ENCODE measurements at regions not wholly inside any gene's neighbourhood (a gene's known extent, or its start where the extent isn't known, plus 50 kb on each side); places are given as distances from the start of the nearest gene placed in this dataset.

GRCh38 chr2:123746006-123746405 is 279.1 kb upstream of the CNTNAP5 start:
- no peaks in the 10 kb centered on the region for H3K9me3 Mint-ChIP-seq
- H3K27ac Mint-ChIP-seq: no peak overlapping the region
- CTCF ChIA-PET: no interaction called here
- no peak overlapping the region for H3K4me3 Mint-ChIP-seq
- POLR2A ChIA-PET: no interaction called here
- no peaks in the 10 kb centered on the region for H3K27me3 Mint-ChIP-seq (ENCODE audit: low read depth)
- H3K36me3 Mint-ChIP-seq: no peaks in the 10 kb centered on the region
- H3K4me1 Mint-ChIP-seq: no peaks in the 10 kb centered on the region
- no peak for DNase-seq (ENCODE audit: low spot score)
- no peak for ATAC-seq
- TF ChIP-seq OVOL2 (CRISPR knock-in tag; IDR thresholded peaks at IDR 0.05; ENCODE audit: borderline replicate concordance): no peak
- TF ChIP-seq MAX (CRISPR knock-in tag; IDR thresholded peaks at IDR 0.05): no peak
- TF ChIP-seq CREM (CRISPR knock-in tag; IDR thresholded peaks at IDR 0.05): no peak
- TF ChIP-seq GRHL2 (CRISPR knock-in tag; IDR thresholded peaks at IDR 0.05; ENCODE audit: insufficient replicate concordance, severe bottlenecking): no peak
- TF ChIP-seq NFATC4 (CRISPR knock-in tag; IDR thresholded peaks at IDR 0.05): no peak
- TF ChIP-seq, protein P1, sequence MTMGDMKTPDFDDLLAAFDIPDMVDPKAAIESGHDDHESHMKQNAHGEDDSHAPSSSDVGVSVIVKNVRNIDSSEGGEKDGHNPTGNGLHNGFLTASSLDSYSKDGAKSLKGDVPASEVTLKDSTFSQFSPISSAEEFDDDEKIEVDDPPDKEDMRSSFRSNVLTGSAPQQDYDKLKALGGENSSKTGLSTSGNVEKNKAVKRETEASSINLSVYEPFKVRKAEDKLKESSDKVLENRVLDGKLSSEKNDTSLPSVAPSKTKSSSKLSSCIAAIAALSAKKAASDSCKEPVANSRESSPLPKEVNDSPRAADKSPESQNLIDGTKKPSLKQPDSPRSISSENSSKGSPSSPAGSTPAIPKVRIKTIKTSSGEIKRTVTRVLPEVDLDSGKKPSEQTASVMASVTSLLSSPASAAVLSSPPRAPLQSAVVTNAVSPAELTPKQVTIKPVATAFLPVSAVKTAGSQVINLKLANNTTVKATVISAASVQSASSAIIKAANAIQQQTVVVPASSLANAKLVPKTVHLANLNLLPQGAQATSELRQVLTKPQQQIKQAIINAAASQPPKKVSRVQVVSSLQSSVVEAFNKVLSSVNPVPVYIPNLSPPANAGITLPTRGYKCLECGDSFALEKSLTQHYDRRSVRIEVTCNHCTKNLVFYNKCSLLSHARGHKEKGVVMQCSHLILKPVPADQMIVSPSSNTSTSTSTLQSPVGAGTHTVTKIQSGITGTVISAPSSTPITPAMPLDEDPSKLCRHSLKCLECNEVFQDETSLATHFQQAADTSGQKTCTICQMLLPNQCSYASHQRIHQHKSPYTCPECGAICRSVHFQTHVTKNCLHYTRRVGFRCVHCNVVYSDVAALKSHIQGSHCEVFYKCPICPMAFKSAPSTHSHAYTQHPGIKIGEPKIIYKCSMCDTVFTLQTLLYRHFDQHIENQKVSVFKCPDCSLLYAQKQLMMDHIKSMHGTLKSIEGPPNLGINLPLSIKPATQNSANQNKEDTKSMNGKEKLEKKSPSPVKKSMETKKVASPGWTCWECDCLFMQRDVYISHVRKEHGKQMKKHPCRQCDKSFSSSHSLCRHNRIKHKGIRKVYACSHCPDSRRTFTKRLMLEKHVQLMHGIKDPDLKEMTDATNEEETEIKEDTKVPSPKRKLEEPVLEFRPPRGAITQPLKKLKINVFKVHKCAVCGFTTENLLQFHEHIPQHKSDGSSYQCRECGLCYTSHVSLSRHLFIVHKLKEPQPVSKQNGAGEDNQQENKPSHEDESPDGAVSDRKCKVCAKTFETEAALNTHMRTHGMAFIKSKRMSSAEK (CRISPR knock-in tag; IDR thresholded peaks at IDR 0.05; ENCODE audit: borderline replicate concordance): no peak
- TF ChIP-seq RORB (CRISPR knock-in tag; IDR thresholded peaks at IDR 0.05): no peak
- TF ChIP-seq E2F5 (CRISPR knock-in tag; IDR thresholded peaks at IDR 0.05): no peak
- no peak for TF ChIP-seq ZNF512 (CRISPR knock-in tag; IDR thresholded peaks at IDR 0.05; ENCODE audit: borderline replicate concordance)
- no peak for TF ChIP-seq ELF4 (CRISPR knock-in tag; IDR thresholded peaks at IDR 0.05; ENCODE audit: low read depth)
- no peak for TF ChIP-seq CREB1 (CRISPR knock-in tag; IDR thresholded peaks at IDR 0.05)
- TF ChIP-seq, protein P2, sequence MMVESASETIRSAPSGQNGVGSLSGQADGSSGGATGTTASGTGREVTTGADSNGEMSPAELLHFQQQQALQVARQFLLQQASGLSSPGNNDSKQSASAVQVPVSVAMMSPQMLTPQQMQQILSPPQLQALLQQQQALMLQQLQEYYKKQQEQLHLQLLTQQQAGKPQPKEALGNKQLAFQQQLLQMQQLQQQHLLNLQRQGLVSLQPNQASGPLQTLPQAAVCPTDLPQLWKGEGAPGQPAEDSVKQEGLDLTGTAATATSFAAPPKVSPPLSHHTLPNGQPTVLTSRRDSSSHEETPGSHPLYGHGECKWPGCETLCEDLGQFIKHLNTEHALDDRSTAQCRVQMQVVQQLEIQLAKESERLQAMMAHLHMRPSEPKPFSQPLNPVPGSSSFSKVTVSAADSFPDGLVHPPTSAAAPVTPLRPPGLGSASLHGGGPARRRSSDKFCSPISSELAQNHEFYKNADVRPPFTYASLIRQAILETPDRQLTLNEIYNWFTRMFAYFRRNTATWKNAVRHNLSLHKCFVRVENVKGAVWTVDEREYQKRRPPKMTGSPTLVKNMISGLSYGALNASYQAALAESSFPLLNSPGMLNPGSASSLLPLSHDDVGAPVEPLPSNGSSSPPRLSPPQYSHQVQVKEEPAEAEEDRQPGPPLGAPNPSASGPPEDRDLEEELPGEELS (CRISPR knock-in tag; IDR thresholded peaks at IDR 0.05): no peak
- no peak for TF ChIP-seq ZNF219 (CRISPR knock-in tag; IDR thresholded peaks at IDR 0.05; ENCODE audit: borderline replicate concordance)
- no peak for TF ChIP-seq TCF7 (CRISPR knock-in tag; IDR thresholded peaks at IDR 0.05; ENCODE audit: low read depth)
- no peak for TF ChIP-seq STAT6 (CRISPR knock-in tag; conservative IDR thresholded peaks at IDR 0.05; ENCODE audit: low read depth)
- TF ChIP-seq, protein P3, sequence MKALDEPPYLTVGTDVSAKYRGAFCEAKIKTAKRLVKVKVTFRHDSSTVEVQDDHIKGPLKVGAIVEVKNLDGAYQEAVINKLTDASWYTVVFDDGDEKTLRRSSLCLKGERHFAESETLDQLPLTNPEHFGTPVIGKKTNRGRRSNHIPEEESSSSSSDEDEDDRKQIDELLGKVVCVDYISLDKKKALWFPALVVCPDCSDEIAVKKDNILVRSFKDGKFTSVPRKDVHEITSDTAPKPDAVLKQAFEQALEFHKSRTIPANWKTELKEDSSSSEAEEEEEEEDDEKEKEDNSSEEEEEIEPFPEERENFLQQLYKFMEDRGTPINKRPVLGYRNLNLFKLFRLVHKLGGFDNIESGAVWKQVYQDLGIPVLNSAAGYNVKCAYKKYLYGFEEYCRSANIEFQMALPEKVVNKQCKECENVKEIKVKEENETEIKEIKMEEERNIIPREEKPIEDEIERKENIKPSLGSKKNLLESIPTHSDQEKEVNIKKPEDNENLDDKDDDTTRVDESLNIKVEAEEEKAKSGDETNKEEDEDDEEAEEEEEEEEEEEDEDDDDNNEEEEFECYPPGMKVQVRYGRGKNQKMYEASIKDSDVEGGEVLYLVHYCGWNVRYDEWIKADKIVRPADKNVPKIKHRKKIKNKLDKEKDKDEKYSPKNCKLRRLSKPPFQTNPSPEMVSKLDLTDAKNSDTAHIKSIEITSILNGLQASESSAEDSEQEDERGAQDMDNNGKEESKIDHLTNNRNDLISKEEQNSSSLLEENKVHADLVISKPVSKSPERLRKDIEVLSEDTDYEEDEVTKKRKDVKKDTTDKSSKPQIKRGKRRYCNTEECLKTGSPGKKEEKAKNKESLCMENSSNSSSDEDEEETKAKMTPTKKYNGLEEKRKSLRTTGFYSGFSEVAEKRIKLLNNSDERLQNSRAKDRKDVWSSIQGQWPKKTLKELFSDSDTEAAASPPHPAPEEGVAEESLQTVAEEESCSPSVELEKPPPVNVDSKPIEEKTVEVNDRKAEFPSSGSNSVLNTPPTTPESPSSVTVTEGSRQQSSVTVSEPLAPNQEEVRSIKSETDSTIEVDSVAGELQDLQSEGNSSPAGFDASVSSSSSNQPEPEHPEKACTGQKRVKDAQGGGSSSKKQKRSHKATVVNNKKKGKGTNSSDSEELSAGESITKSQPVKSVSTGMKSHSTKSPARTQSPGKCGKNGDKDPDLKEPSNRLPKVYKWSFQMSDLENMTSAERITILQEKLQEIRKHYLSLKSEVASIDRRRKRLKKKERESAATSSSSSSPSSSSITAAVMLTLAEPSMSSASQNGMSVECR (CRISPR knock-in tag; IDR thresholded peaks at IDR 0.05; ENCODE audit: borderline replicate concordance): no peak
- no peak for TF ChIP-seq PRRX2 (CRISPR knock-in tag; IDR thresholded peaks at IDR 0.05)
- TF ChIP-seq ERG (CRISPR knock-in tag; IDR thresholded peaks at IDR 0.05): no peak

All from WTC11 (cell line).